ENCODE measurements at regions not wholly inside any gene's neighbourhood (a gene's known extent, or its start where the extent isn't known, plus 50 kb on each side); places are given as distances from the start of the nearest gene placed in this dataset.
"Not testable (repeated sequence)": the region's sequence is repeated elsewhere in the genome, so short reads cannot be mapped to it uniquely, and the experiment has no call there.

GRCh38 chr17:22138861-22139469 lies 446.6 kb downstream of the KCNJ18 start:
- no peak overlapping the region for H3K9ac ChIP-seq
- H4K20me1 ChIP-seq: no peaks in the 10 kb centered on the region
- H3K9me3 ChIP-seq (replicated peaks in 1 of 11): no peaks in the 10 kb centered on the region

GRCh38 chr17:22142091-22142490 lies 449.8 kb downstream of the KCNJ18 start:
- no peaks in the 10 kb centered on the region for H3K9me3 ChIP-seq (replicated peaks in 1 of 11)

More at GRCh38 chr17:22138861-22139469, 446.6 kb downstream of the KCNJ18 start:
- TF ChIP-seq Cebpa-rat (IDR thresholded peaks at IDR 0.05): no peak
- H3K27ac ChIP-seq: no peak overlapping the region
- no peak overlapping the region for H3K4me3 ChIP-seq
- H3K36me3 ChIP-seq: no peaks in the 10 kb centered on the region
- no peaks in the 10 kb centered on the region for H3K27me3 ChIP-seq
- peak overlapping the region in 1 of 11 experiments; percentile 3; a peak in 1 of 22 replicates for H3K4me2 ChIP-seq
- peaks cover 0 to 4% (median 0%) of the 10 kb centered on the region in 10 experiments; a peak in 2 of 20 replicates for H3K4me1 ChIP-seq

GRCh38 chr17:22145605-22146178 lies 453.4 kb downstream of the KCNJ18 start:
- Histone ChIP-seq H3K4me3 (no peak overlapping the region), H3K4me1 (no peaks in the 10 kb centered on the region), H3K36me3 (no peaks in the 10 kb centered on the region), H3K27me3 (no peaks in the 10 kb centered on the region), H3K4me2 (no peak overlapping the region), H3K9me3 (replicated peaks in 1 of 11) (no peaks in the 10 kb centered on the region), H3K27ac (no peak overlapping the region), H4K20me1 (no peaks in the 10 kb centered on the region), H3K9ac (no peak overlapping the region)
- no peak for TF ChIP-seq Cebpa-rat (IDR thresholded peaks at IDR 0.05)

More at GRCh38 chr17:22142091-22142490, 449.8 kb downstream of the KCNJ18 start:
- Histone ChIP-seq H3K4me2 (no peak overlapping the region), H3K9ac (no peak overlapping the region), H3K4me3 (no peak overlapping the region), H3K27me3 (no peaks in the 10 kb centered on the region), H3K27ac (no peak overlapping the region), H4K20me1 (no peaks in the 10 kb centered on the region), H3K4me1 (peaks cover 0 to 4% (median 0%) of the 10 kb centered on the region in 10 experiments; a peak in 2 of 20 replicates), H3K36me3 (no peaks in the 10 kb centered on the region)
- no peak for TF ChIP-seq Cebpa-rat (IDR thresholded peaks at IDR 0.05)

- H3K27me3 ChIP-seq: no peaks in the 10 kb centered on the region
- H3K4me2 ChIP-seq: no peak overlapping the region
- TF ChIP-seq Cebpa-rat (IDR thresholded peaks at IDR 0.05): no peak
- H3K4me1 ChIP-seq: no peaks in the 10 kb centered on the region
- no peaks in the 10 kb centered on the region for H3K36me3 ChIP-seq
- no peak overlapping the region for H3K9ac ChIP-seq
- no peaks in the 10 kb centered on the region for H3K9me3 ChIP-seq (replicated peaks in 1 of 11)
- H3K4me3 ChIP-seq: no peak overlapping the region
- no peak overlapping the region for H3K27ac ChIP-seq
- no peaks in the 10 kb centered on the region for H4K20me1 ChIP-seq
These were observed 466.0 kb downstream of the KCNJ18 start for GRCh38 chr17:22158364-22158763.

- Histone ChIP-seq H3K27me3 (no peaks in the 10 kb centered on the region), H3K9me3 (replicated peaks in 1 of 11) (no peaks in the 10 kb centered on the region), H3K4me2 (no peak overlapping the region), H3K4me1 (no peaks in the 10 kb centered on the region), H4K20me1 (no peaks in the 10 kb centered on the region), H3K4me3 (no peak overlapping the region), H3K27ac (no peak overlapping the region), H3K9ac (no peak overlapping the region), H3K36me3 (no peaks in the 10 kb centered on the region)
- no peak for TF ChIP-seq Cebpa-rat (IDR thresholded peaks at IDR 0.05)
These were observed 469.1 kb downstream of the KCNJ18 start for GRCh38 chr17:22161376-22161775.

GRCh38 chr17:22171631-22172030 lies 479.3 kb downstream of the KCNJ18 start:
- TF ChIP-seq Cebpa-rat (IDR thresholded peaks at IDR 0.05): no peak
- Histone ChIP-seq H3K4me1 (no peaks in the 10 kb centered on the region), H3K4me2 (no peak overlapping the region), H3K36me3 (no peaks in the 10 kb centered on the region), H3K9ac (no peak overlapping the region), H3K27ac (no peak overlapping the region), H3K9me3 (replicated peaks in 1 of 11) (peaks cover 0 to 13% (median 9%) of the 10 kb centered on the region in 11 experiments; a peak in 15 of 22 replicates), H3K4me3 (no peak overlapping the region), H3K27me3 (no peaks in the 10 kb centered on the region), H4K20me1 (no peaks in the 10 kb centered on the region)

- no peaks in the 10 kb centered on the region for H3K9me3 ChIP-seq (replicated peaks in 1 of 11)
- no peak overlapping the region for H3K9ac ChIP-seq
- H4K20me1 ChIP-seq: no peaks in the 10 kb centered on the region
- H3K4me1 ChIP-seq: no peaks in the 10 kb centered on the region
- H3K4me2 ChIP-seq: no peak overlapping the region
- H3K27ac ChIP-seq: no peak overlapping the region
- H3K4me3 ChIP-seq: no peak overlapping the region
- H3K27me3 ChIP-seq: no peaks in the 10 kb centered on the region
- no peak for TF ChIP-seq Cebpa-rat (IDR thresholded peaks at IDR 0.05)
- no peaks in the 10 kb centered on the region for H3K36me3 ChIP-seq
These were observed 500.8 kb downstream of the KCNJ18 start for GRCh38 chr17:22193113-22193512.

GRCh38 chr17:22200187-22200586 lies 507.9 kb downstream of the KCNJ18 start:
- H3K4me3 ChIP-seq, H3K27ac ChIP-seq, H3K4me1 ChIP-seq, H4K20me1 ChIP-seq, H3K36me3 ChIP-seq, H3K4me2 ChIP-seq, H3K27me3 ChIP-seq, H3K9ac ChIP-seq: not testable (repeated sequence)
- peaks cover 10 to 24% (median 16%) of the 10 kb centered on the region in 11 experiments; a peak in 18 of 22 replicates for H3K9me3 ChIP-seq (replicated peaks in 1 of 11)

- Histone ChIP-seq H4K20me1 (no peaks in the 10 kb centered on the region), H3K4me1 (no peaks in the 10 kb centered on the region), H3K9ac (no peak overlapping the region), H3K36me3 (no peaks in the 10 kb centered on the region), H3K27me3 (no peaks in the 10 kb centered on the region), H3K9me3 (replicated peaks in 1 of 11) (peaks cover 10 to 24% (median 16%) of the 10 kb centered on the region in 11 experiments; a peak in 18 of 22 replicates), H3K4me3 (no peak overlapping the region), H3K4me2 (no peak overlapping the region), H3K27ac (no peak overlapping the region)
- TF ChIP-seq Cebpa-rat (IDR thresholded peaks at IDR 0.05): no peak
These were observed 510.4 kb downstream of the KCNJ18 start for GRCh38 chr17:22202702-22203101.

- H3K4me2 ChIP-seq: no peak overlapping the region
- no peak overlapping the region for H3K9ac ChIP-seq
- H3K4me1 ChIP-seq: no peaks in the 10 kb centered on the region
- TF ChIP-seq Cebpa-rat (IDR thresholded peaks at IDR 0.05): no peak
- peaks cover 10 to 24% (median 16%) of the 10 kb centered on the region in 11 experiments; a peak in 18 of 22 replicates for H3K9me3 ChIP-seq (replicated peaks in 1 of 11)
- H4K20me1 ChIP-seq: no peaks in the 10 kb centered on the region
- no peaks in the 10 kb centered on the region for H3K27me3 ChIP-seq
- H3K4me3 ChIP-seq: no peak overlapping the region
- H3K36me3 ChIP-seq: no peaks in the 10 kb centered on the region
- no peak overlapping the region for H3K27ac ChIP-seq
These were observed 510.9 kb downstream of the KCNJ18 start for GRCh38 chr17:22203208-22203715.

- not testable (repeated sequence) for H3K9ac ChIP-seq, H3K4me3 ChIP-seq, H3K27me3 ChIP-seq, H3K4me1 ChIP-seq, H3K36me3 ChIP-seq, H4K20me1 ChIP-seq, H3K4me2 ChIP-seq, H3K27ac ChIP-seq
- peaks cover 10 to 24% (median 16%) of the 10 kb centered on the region in 11 experiments; a peak in 18 of 22 replicates for H3K9me3 ChIP-seq (replicated peaks in 1 of 11)
These were observed 511.8 kb downstream of the KCNJ18 start for GRCh38 chr17:22204076-22204475.

GRCh38 chr17:22210212-22210611 lies 517.9 kb downstream of the KCNJ18 start:
- not testable (repeated sequence) for H3K9me3 ChIP-seq (replicated peaks in 1 of 11); H4K20me1 ChIP-seq; H3K4me3 ChIP-seq; H3K27me3 ChIP-seq; H3K9ac ChIP-seq; H3K4me2 ChIP-seq; H3K27ac ChIP-seq; H3K36me3 ChIP-seq; H3K4me1 ChIP-seq

- not testable (repeated sequence) for H3K4me1 ChIP-seq, H3K4me3 ChIP-seq, H4K20me1 ChIP-seq, H3K4me2 ChIP-seq, H3K27me3 ChIP-seq, H3K36me3 ChIP-seq, H3K9ac ChIP-seq, H3K27ac ChIP-seq
- peaks cover 0 to 13% (median 8%) of the 10 kb centered on the region in 11 experiments; a peak in 7 of 22 replicates for H3K9me3 ChIP-seq (replicated peaks in 1 of 11)
These were observed 520.8 kb downstream of the KCNJ18 start for GRCh38 chr17:22213169-22213568.

All from BLaER1 treated with 17β-estradiol and CSF1 and Interleukin-3, amounts not matched to agents 10 nM and 100 nM (cell line).